ENCODE measurements at regions not wholly inside any gene's neighbourhood (a gene's known extent, or its start where the extent isn't known, plus 50 kb on each side); places are given as distances from the start of the nearest gene placed in this dataset.

DNA sequence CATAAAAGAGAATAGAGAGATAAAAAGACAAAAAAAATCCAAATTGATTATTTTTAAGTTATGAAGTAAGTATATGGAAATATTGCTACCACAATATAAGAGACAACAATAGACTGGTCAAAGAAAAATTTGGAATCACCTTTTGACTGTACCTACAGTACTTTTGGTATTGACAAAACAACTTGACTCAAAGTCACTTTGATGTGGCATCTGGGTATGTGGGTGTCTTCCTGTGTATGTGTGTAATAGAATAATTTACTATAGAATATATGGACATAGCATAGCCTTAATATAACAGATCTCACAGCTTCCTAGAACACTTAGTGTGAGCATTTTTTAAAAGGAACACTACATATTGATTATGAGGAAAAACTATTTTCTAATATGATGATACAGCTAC lies 1016.2 kb upstream of the PCDH20 start:
- no peak for TF ChIP-seq POLR2A (IDR thresholded peaks at IDR 0.05; ENCODE audit: low read depth)
- TF ChIP-seq, protein P1, sequence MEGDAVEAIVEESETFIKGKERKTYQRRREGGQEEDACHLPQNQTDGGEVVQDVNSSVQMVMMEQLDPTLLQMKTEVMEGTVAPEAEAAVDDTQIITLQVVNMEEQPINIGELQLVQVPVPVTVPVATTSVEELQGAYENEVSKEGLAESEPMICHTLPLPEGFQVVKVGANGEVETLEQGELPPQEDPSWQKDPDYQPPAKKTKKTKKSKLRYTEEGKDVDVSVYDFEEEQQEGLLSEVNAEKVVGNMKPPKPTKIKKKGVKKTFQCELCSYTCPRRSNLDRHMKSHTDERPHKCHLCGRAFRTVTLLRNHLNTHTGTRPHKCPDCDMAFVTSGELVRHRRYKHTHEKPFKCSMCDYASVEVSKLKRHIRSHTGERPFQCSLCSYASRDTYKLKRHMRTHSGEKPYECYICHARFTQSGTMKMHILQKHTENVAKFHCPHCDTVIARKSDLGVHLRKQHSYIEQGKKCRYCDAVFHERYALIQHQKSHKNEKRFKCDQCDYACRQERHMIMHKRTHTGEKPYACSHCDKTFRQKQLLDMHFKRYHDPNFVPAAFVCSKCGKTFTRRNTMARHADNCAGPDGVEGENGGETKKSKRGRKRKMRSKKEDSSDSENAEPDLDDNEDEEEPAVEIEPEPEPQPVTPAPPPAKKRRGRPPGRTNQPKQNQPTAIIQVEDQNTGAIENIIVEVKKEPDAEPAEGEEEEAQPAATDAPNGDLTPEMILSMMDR (IDR thresholded peaks at IDR 0.05): no peak
- TF ChIP-seq EP300 (IDR thresholded peaks at IDR 0.05): no peak
- no peak for TF ChIP-seq POLR2AphosphoS5 (IDR thresholded peaks at IDR 0.05)

GRCh38 chr13:62418872-62419271 lies 1003.2 kb upstream of the PCDH20 start:
- TF ChIP-seq POLR2A (IDR thresholded peaks at IDR 0.05; ENCODE audit: low read depth): no peak
- TF ChIP-seq, protein P1 (IDR thresholded peaks at IDR 0.05): no peak
- no peak for TF ChIP-seq POLR2AphosphoS5 (IDR thresholded peaks at IDR 0.05)
- TF ChIP-seq EP300 (IDR thresholded peaks at IDR 0.05): no peak
- Histone ChIP-seq H3K9me3 (no peaks in the 10 kb centered on the region), H3K27ac (replicated peaks in 1 of 4) (no peak overlapping the region), H3K27me3 (no peaks in the 10 kb centered on the region), H3K4me1 (no peaks in the 10 kb centered on the region), H3K36me3 (no peaks in the 10 kb centered on the region), H3K4me3 (no peak overlapping the region)
- 81% methylated on average over 3 of the region's 3 CpGs for WGBS
- intact Hi-C loops (cut with DNase I): no loop called here
- DNase-seq (ENCODE audit: extremely low spot score): no peak

More for the DNA sequence above, 1016.2 kb upstream of the PCDH20 start:
- Histone ChIP-seq H3K4me1 (no peaks in the 10 kb centered on the region), H3K27ac (replicated peaks in 1 of 4) (no peak overlapping the region), H3K36me3 (no peaks in the 10 kb centered on the region), H3K27me3 (no peaks in the 10 kb centered on the region), H3K4me3 (no peak overlapping the region), H3K9me3 (no peaks in the 10 kb centered on the region)
- no peak for DNase-seq (ENCODE audit: extremely low spot score)
- intact Hi-C loops (cut with DNase I): no loop called here

- WGBS: 56% methylated on average over 4 of the region's 4 CpGs
Measured at GRCh38 chr13:62418376-62418775, 1002.7 kb upstream of the PCDH20 start.

DNA sequence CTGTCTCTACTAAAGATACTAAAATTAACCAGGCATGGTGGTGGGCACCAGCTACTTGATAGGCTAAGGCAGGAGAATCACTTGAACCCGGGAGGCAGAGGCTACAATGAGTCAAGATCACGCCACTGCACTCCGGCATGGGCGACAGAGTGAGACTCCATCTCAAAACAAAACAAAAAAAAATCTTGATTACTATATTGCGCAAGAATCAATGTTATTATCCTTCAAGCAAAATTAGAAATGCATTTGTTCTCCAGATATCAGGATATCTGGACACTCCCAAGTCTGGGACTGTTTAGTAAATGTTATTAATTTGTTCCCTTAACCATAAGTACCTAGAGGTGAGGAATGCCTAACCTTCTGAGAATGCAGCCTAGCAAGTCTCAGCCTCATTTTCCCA lies 992.2 kb upstream of the PCDH20 start:
- no peaks in the 10 kb centered on the region for H3K36me3 ChIP-seq
- H3K4me1 ChIP-seq: no peaks in the 10 kb centered on the region
- no peak overlapping the region for H3K4me3 ChIP-seq
- intact Hi-C loops (cut with DNase I): no loop called here
- WGBS: 96% methylated on average over 5 of the region's 5 CpGs
- no peak overlapping the region for H3K27ac ChIP-seq (replicated peaks in 1 of 4)
- H3K27me3 ChIP-seq: no peaks in the 10 kb centered on the region
- H3K9me3 ChIP-seq: no peaks in the 10 kb centered on the region
- no peak for DNase-seq (ENCODE audit: extremely low spot score)
- no peak for TF ChIP-seq POLR2A (IDR thresholded peaks at IDR 0.05; ENCODE audit: low read depth)

More at GRCh38 chr13:62418376-62418775, 1002.7 kb upstream of the PCDH20 start:
- no peak for DNase-seq (ENCODE audit: extremely low spot score)
- no peaks in the 10 kb centered on the region for H3K36me3 ChIP-seq
- H3K27ac ChIP-seq (replicated peaks in 1 of 4): no peak overlapping the region
- TF ChIP-seq EP300 (IDR thresholded peaks at IDR 0.05) (no peak), POLR2A (IDR thresholded peaks at IDR 0.05; ENCODE audit: low read depth) (no peak), POLR2AphosphoS5 (IDR thresholded peaks at IDR 0.05) (no peak)
- TF ChIP-seq, protein P1 (IDR thresholded peaks at IDR 0.05): no peak
- no peaks in the 10 kb centered on the region for H3K4me1 ChIP-seq
- H3K9me3 ChIP-seq: no peaks in the 10 kb centered on the region
- intact Hi-C loops (cut with DNase I): no loop called here
- no peak overlapping the region for H3K4me3 ChIP-seq
- no peaks in the 10 kb centered on the region for H3K27me3 ChIP-seq

GRCh38 chr13:62388515-62388914 lies 972.9 kb upstream of the PCDH20 start:
- H3K4me3 ChIP-seq: no peak overlapping the region
- 82% methylated on average over 2 of the region's 2 CpGs for WGBS
- no peaks in the 10 kb centered on the region for H3K9me3 ChIP-seq
- TF ChIP-seq, protein P1 (IDR thresholded peaks at IDR 0.05): no peak
- TF ChIP-seq POLR2AphosphoS5 (IDR thresholded peaks at IDR 0.05) (no peak), POLR2A (IDR thresholded peaks at IDR 0.05; ENCODE audit: low read depth) (no peak), EP300 (IDR thresholded peaks at IDR 0.05) (no peak)
- intact Hi-C loops (cut with DNase I): no loop called here
- H3K27ac ChIP-seq (replicated peaks in 1 of 4): no peak overlapping the region
- no peaks in the 10 kb centered on the region for H3K27me3 ChIP-seq
- H3K4me1 ChIP-seq: no peaks in the 10 kb centered on the region
- DNase-seq (ENCODE audit: extremely low spot score): no peak
- no peaks in the 10 kb centered on the region for H3K36me3 ChIP-seq

Measured in esophagus muscularis mucosa (tissue), 4 donors.